Gastrocnemius medialis (tissue), 4 donors: ENCODE measurements at regions not wholly inside any gene's neighbourhood (a gene's known extent, or its start where the extent isn't known, plus 50 kb on each side); places are given as distances from the start of the nearest gene placed in this dataset.

Experiments
- CTCF ChIP-seq, 5 experiments: fragments of 450-650 bp in 3 of 5; fragments of 200-600 bp in 2 of 5; sonication (generic) in 2 of 5; IDR thresholded peaks in 4 of 5; conservative IDR thresholded peaks in 1 of 5; 1 replicate in 4 of 5; 2 replicates in 1 of 5; pipeline ENCODE4 v1.5.1; 2016 to 2019; ENCODE audit warnings: antibody characterized with exemption in 5 of 5, mild to moderate bottlenecking in 3 of 5, moderate library complexity in 3 of 5
- POLR2A ChIP-seq, 2 donors: fragments of 450-650 bp; IDR thresholded peaks; one replicate each; pipeline ENCODE4 v1.6.1; 2017; ENCODE audit warnings: antibody characterized with exemption in 2 of 2, mild to moderate bottlenecking in 2 of 2, moderate library complexity in 2 of 2

GRCh38 chr9:26782899-26783298, 109.7 kb downstream of the CAAP1 start:
- TF ChIP-seq CTCF (IDR thresholded peaks at IDR 0.05 in 4 of 5, conservative IDR thresholded peaks at IDR 0.05 in 1 of 5) (no peak), POLR2A (IDR thresholded peaks at IDR 0.05) (no peak)
